ENCODE measurements at regions not wholly inside any gene's neighbourhood (a gene's known extent, or its start where the extent isn't known, plus 50 kb on each side); places are given as distances from the start of the nearest gene placed in this dataset.

GRCh38 chr3:177595530-177596188, 398.4 kb upstream of the TBL1XR1 start:
- Histone ChIP-seq H3K27me3 (ENCODE audit: low read depth, low read length) (no peaks in the 10 kb centered on the region), H3K27ac (ENCODE audit: low read length) (no peak overlapping the region), H3K36me3 (ENCODE audit: control insufficient read depth in 1 of 2, insufficient read depth in 2 of 2, low read length in 2 of 2) (no peaks in the 10 kb centered on the region), H3K4me3 (ENCODE audit: low read depth in 1 of 2, low read length in 2 of 2) (no peak overlapping the region), H3K9me3 (ENCODE audit: control insufficient read depth in 1 of 2, low read length in 2 of 2) (no peaks in the 10 kb centered on the region), H3K4me1 (ENCODE audit: control insufficient read depth in 1 of 2, insufficient read depth in 2 of 2, low read length in 2 of 2) (peaks cover 21 to 32% of the 10 kb centered on the region in 2 donors)

GRCh38 chr3:177596248-177596815, 399.1 kb upstream of the TBL1XR1 start:
- H3K9me3 ChIP-seq (ENCODE audit: control insufficient read depth in 1 of 2, low read length in 2 of 2): no peaks in the 10 kb centered on the region
- peak overlapping the region; percentile 57 for H3K27ac ChIP-seq (ENCODE audit: low read length)
- no peak overlapping the region for H3K4me3 ChIP-seq (ENCODE audit: low read depth in 1 of 2, low read length in 2 of 2)
- no peaks in the 10 kb centered on the region for H3K36me3 ChIP-seq (ENCODE audit: control insufficient read depth in 1 of 2, insufficient read depth in 2 of 2, low read length in 2 of 2)
- H3K4me1 ChIP-seq (ENCODE audit: control insufficient read depth in 1 of 2, insufficient read depth in 2 of 2, low read length in 2 of 2): peaks cover 21 to 32% of the 10 kb centered on the region in 2 donors
- H3K27me3 ChIP-seq (ENCODE audit: low read depth, low read length): no peaks in the 10 kb centered on the region

GRCh38 chr3:177596816-177597271, 399.6 kb upstream of the TBL1XR1 start:
- H3K4me3 ChIP-seq (ENCODE audit: low read depth in 1 of 2, low read length in 2 of 2): no peak overlapping the region
- H3K4me1 ChIP-seq (ENCODE audit: control insufficient read depth in 1 of 2, insufficient read depth in 2 of 2, low read length in 2 of 2): peaks cover 21 to 32% of the 10 kb centered on the region in 2 donors
- H3K36me3 ChIP-seq (ENCODE audit: control insufficient read depth in 1 of 2, insufficient read depth in 2 of 2, low read length in 2 of 2): no peaks in the 10 kb centered on the region
- no peaks in the 10 kb centered on the region for H3K27me3 ChIP-seq (ENCODE audit: low read depth, low read length)
- peak overlapping the region; percentile 57 for H3K27ac ChIP-seq (ENCODE audit: low read length)
- H3K9me3 ChIP-seq (ENCODE audit: control insufficient read depth in 1 of 2, low read length in 2 of 2): no peaks in the 10 kb centered on the region

- Histone ChIP-seq H3K36me3 (ENCODE audit: control insufficient read depth in 1 of 2, insufficient read depth in 2 of 2, low read length in 2 of 2) (no peaks in the 10 kb centered on the region), H3K9me3 (ENCODE audit: control insufficient read depth in 1 of 2, low read length in 2 of 2) (no peaks in the 10 kb centered on the region), H3K4me3 (ENCODE audit: low read depth in 1 of 2, low read length in 2 of 2) (no peak overlapping the region), H3K27me3 (ENCODE audit: low read depth, low read length) (no peaks in the 10 kb centered on the region), H3K4me1 (ENCODE audit: control insufficient read depth in 1 of 2, insufficient read depth in 2 of 2, low read length in 2 of 2) (peaks cover 28 to 34% of the 10 kb centered on the region in 2 donors), H3K27ac (ENCODE audit: low read length) (peak overlapping the region; percentile 57)
Observed at GRCh38 chr3:177597311-177598096, 400.2 kb upstream of the TBL1XR1 start.

- Histone ChIP-seq H3K4me3 (ENCODE audit: low read depth in 1 of 2, low read length in 2 of 2) (no peak overlapping the region), H3K4me1 (ENCODE audit: control insufficient read depth in 1 of 2, insufficient read depth in 2 of 2, low read length in 2 of 2) (peaks cover 34 to 41% of the 10 kb centered on the region in 2 donors), H3K27me3 (ENCODE audit: low read depth, low read length) (no peaks in the 10 kb centered on the region), H3K9me3 (ENCODE audit: control insufficient read depth in 1 of 2, low read length in 2 of 2) (no peaks in the 10 kb centered on the region), H3K27ac (ENCODE audit: low read length) (peak overlapping the region; percentile 57), H3K36me3 (ENCODE audit: control insufficient read depth in 1 of 2, insufficient read depth in 2 of 2, low read length in 2 of 2) (no peaks in the 10 kb centered on the region)
Observed at GRCh38 chr3:177598097-177598833, 401.0 kb upstream of the TBL1XR1 start.

GRCh38 chr3:177599326-177599725, 402.0 kb upstream of the TBL1XR1 start:
- no peak overlapping the region for H3K27ac ChIP-seq (ENCODE audit: low read length)
- peaks cover 39 to 47% of the 10 kb centered on the region in 2 donors for H3K4me1 ChIP-seq (ENCODE audit: control insufficient read depth in 1 of 2, insufficient read depth in 2 of 2, low read length in 2 of 2)
- no peak overlapping the region for H3K4me3 ChIP-seq (ENCODE audit: low read depth in 1 of 2, low read length in 2 of 2)
- H3K36me3 ChIP-seq (ENCODE audit: control insufficient read depth in 1 of 2, insufficient read depth in 2 of 2, low read length in 2 of 2): no peaks in the 10 kb centered on the region
- no peaks in the 10 kb centered on the region for H3K27me3 ChIP-seq (ENCODE audit: low read depth, low read length)
- no peaks in the 10 kb centered on the region for H3K9me3 ChIP-seq (ENCODE audit: control insufficient read depth in 1 of 2, low read length in 2 of 2)

- H3K4me3 ChIP-seq (ENCODE audit: low read depth in 1 of 2, low read length in 2 of 2): no peak overlapping the region
- no peaks in the 10 kb centered on the region for H3K36me3 ChIP-seq (ENCODE audit: control insufficient read depth in 1 of 2, insufficient read depth in 2 of 2, low read length in 2 of 2)
- peaks cover 39 to 47% of the 10 kb centered on the region in 2 donors for H3K4me1 ChIP-seq (ENCODE audit: control insufficient read depth in 1 of 2, insufficient read depth in 2 of 2, low read length in 2 of 2)
- H3K9me3 ChIP-seq (ENCODE audit: control insufficient read depth in 1 of 2, low read length in 2 of 2): no peaks in the 10 kb centered on the region
- no peak overlapping the region for H3K27ac ChIP-seq (ENCODE audit: low read length)
- no peaks in the 10 kb centered on the region for H3K27me3 ChIP-seq (ENCODE audit: low read depth, low read length)
Observed at GRCh38 chr3:177599837-177600236, 402.6 kb upstream of the TBL1XR1 start.

GRCh38 chr3:177600411-177600810, 403.1 kb upstream of the TBL1XR1 start:
- Histone ChIP-seq H3K4me3 (ENCODE audit: low read depth in 1 of 2, low read length in 2 of 2) (no peak overlapping the region), H3K27ac (ENCODE audit: low read length) (no peak overlapping the region), H3K9me3 (ENCODE audit: control insufficient read depth in 1 of 2, low read length in 2 of 2) (no peaks in the 10 kb centered on the region), H3K27me3 (ENCODE audit: low read depth, low read length) (no peaks in the 10 kb centered on the region), H3K36me3 (ENCODE audit: control insufficient read depth in 1 of 2, insufficient read depth in 2 of 2, low read length in 2 of 2) (no peaks in the 10 kb centered on the region), H3K4me1 (ENCODE audit: control insufficient read depth in 1 of 2, insufficient read depth in 2 of 2, low read length in 2 of 2) (peaks cover 39 to 47% of the 10 kb centered on the region in 2 donors)

GRCh38 chr3:177601152-177601551, 403.9 kb upstream of the TBL1XR1 start:
- H3K27me3 ChIP-seq (ENCODE audit: low read depth, low read length): no peaks in the 10 kb centered on the region
- H3K4me1 ChIP-seq (ENCODE audit: control insufficient read depth in 1 of 2, insufficient read depth in 2 of 2, low read length in 2 of 2): peaks cover 39 to 45% of the 10 kb centered on the region in 2 donors
- H3K36me3 ChIP-seq (ENCODE audit: control insufficient read depth in 1 of 2, insufficient read depth in 2 of 2, low read length in 2 of 2): no peaks in the 10 kb centered on the region
- no peak overlapping the region for H3K4me3 ChIP-seq (ENCODE audit: low read depth in 1 of 2, low read length in 2 of 2)
- no peaks in the 10 kb centered on the region for H3K9me3 ChIP-seq (ENCODE audit: control insufficient read depth in 1 of 2, low read length in 2 of 2)
- no peak overlapping the region for H3K27ac ChIP-seq (ENCODE audit: low read length)

- H3K36me3 ChIP-seq (ENCODE audit: control insufficient read depth in 1 of 2, insufficient read depth in 2 of 2, low read length in 2 of 2): no peaks in the 10 kb centered on the region
- H3K27ac ChIP-seq (ENCODE audit: low read length): no peak overlapping the region
- H3K9me3 ChIP-seq (ENCODE audit: control insufficient read depth in 1 of 2, low read length in 2 of 2): no peaks in the 10 kb centered on the region
- H3K4me1 ChIP-seq (ENCODE audit: control insufficient read depth in 1 of 2, insufficient read depth in 2 of 2, low read length in 2 of 2): peaks cover 30% of the 10 kb centered on the region in 2 donors
- H3K4me3 ChIP-seq (ENCODE audit: low read depth in 1 of 2, low read length in 2 of 2): no peak overlapping the region
- no peaks in the 10 kb centered on the region for H3K27me3 ChIP-seq (ENCODE audit: low read depth, low read length)
Observed at GRCh38 chr3:177602601-177603147, 405.4 kb upstream of the TBL1XR1 start.

Measured in muscle layer of duodenum (tissue), 2 donors.